H9 (cell line): ENCODE measurements at regions not wholly inside any gene's neighbourhood (a gene's known extent, or its start where the extent isn't known, plus 50 kb on each side); places are given as distances from the start of the nearest gene placed in this dataset.

Source experiments
- DNase-seq: peaks from one replicate; pipeline ENCODE4 v3.0.0-alpha.2; 2017
- H2AFZ ChIP-seq: one replicate; pipeline ENCODE4 v1.6.1; 2013; ENCODE audit warnings: mild to moderate bottlenecking, low read length, control low read depth, moderate library complexity
- H2AK5ac ChIP-seq: 2 replicates; pipeline ENCODE4 v1.6.1; 2013; ENCODE audit warnings: low read length, control low read depth, mixed read lengths; ENCODE audit not compliant: insufficient read length
- H2BK120ac ChIP-seq: one replicate; pipeline ENCODE4 v1.6.1; 2013; ENCODE audit warnings: low read depth, mild to moderate bottlenecking, low read length, control low read depth, inconsistent platforms; ENCODE audit not compliant: poor library complexity, severe bottlenecking
- H2BK12ac ChIP-seq: 2 replicates; pipeline ENCODE4 v1.6.1; 2013; ENCODE audit warnings: low read length, control low read depth, mixed read lengths, low read depth; ENCODE audit not compliant: insufficient read length
- H2BK15ac ChIP-seq: 2 replicates; pipeline ENCODE4 v1.6.1; 2013; ENCODE audit warnings: low read depth, low read length, control low read depth
- H2BK20ac ChIP-seq: one replicate; pipeline ENCODE4 v1.6.1; 2013; ENCODE audit warnings: low read depth, mild to moderate bottlenecking, low read length, control low read depth, inconsistent platforms; ENCODE audit not compliant: poor library complexity, severe bottlenecking
- H2BK5ac ChIP-seq: 2 replicates; pipeline ENCODE4 v1.6.1; 2013; ENCODE audit warnings: low read length, control low read depth, mixed read lengths; ENCODE audit not compliant: insufficient read length
- H3K14ac ChIP-seq: 2 replicates; pipeline ENCODE4 v1.6.1; 2013; ENCODE audit warnings: low read length, control low read depth; ENCODE audit not compliant: insufficient read depth
- H3K18ac ChIP-seq: 2 replicates; pipeline ENCODE4 v1.6.1; 2013; ENCODE audit warnings: low read depth, mild to moderate bottlenecking, mixed read lengths, low read length, control low read depth; ENCODE audit not compliant: insufficient read length
- H3K23ac ChIP-seq: 2 replicates; pipeline ENCODE4 v1.6.1; 2013; ENCODE audit warnings: low read length, control low read depth, mixed read lengths, low read depth; ENCODE audit not compliant: insufficient read length
- H3K23me2 ChIP-seq: 2 replicates; pipeline ENCODE4 v1.6.1; 2013; ENCODE audit warnings: low read depth, mild to moderate bottlenecking, mixed read lengths, low read length, control low read depth; ENCODE audit not compliant: insufficient read length, poor library complexity, severe bottlenecking
- H3K27ac ChIP-seq: 2 replicates; pipeline ENCODE4 v1.5.1; 2013; ENCODE audit warnings: low read length, control low read depth, mixed read lengths, low read depth; ENCODE audit not compliant: insufficient read length
- H3K27me3 ChIP-seq: 2 replicates; pipeline ENCODE4 v1.6.1; 2013; ENCODE audit warnings: low read length, control low read depth, inconsistent platforms; ENCODE audit not compliant: insufficient read depth
- H3K4ac ChIP-seq: 2 replicates; pipeline ENCODE4 v1.6.1; 2013; ENCODE audit warnings: low read depth, mild to moderate bottlenecking, control low read depth, inconsistent platforms, low read length, moderate library complexity
- H3K4me1 ChIP-seq: 2 replicates; pipeline ENCODE4 v1.6.1; 2013; ENCODE audit warnings: low read length, control low read depth, inconsistent platforms; ENCODE audit not compliant: insufficient read depth
- H3K4me2 ChIP-seq: 2 replicates; pipeline ENCODE4 v1.6.1; 2013; ENCODE audit warnings: low read length, control low read depth, mixed read lengths; ENCODE audit not compliant: insufficient read length, insufficient read depth
- H3K56ac ChIP-seq: 2 replicates; pipeline ENCODE4 v1.6.1; 2013; ENCODE audit warnings: low read depth, mild to moderate bottlenecking, mixed read lengths, low read length, control low read depth; ENCODE audit not compliant: insufficient read length
- H3K79me1 ChIP-seq: 2 replicates; pipeline ENCODE4 v1.6.1; 2013; ENCODE audit warnings: low read depth, mild to moderate bottlenecking, moderate library complexity, low read length, control low read depth, inconsistent platforms; ENCODE audit not compliant: insufficient read depth, poor library complexity, severe bottlenecking
- H3K79me2 ChIP-seq: 2 replicates; pipeline ENCODE4 v1.6.1; 2013; ENCODE audit warnings: low read length, control low read depth, inconsistent platforms; ENCODE audit not compliant: insufficient read depth
- H3K9ac ChIP-seq: 2 replicates; pipeline ENCODE4 v1.6.1; 2013; ENCODE audit warnings: low read length, control low read depth, mixed read lengths; ENCODE audit not compliant: insufficient read length; ENCODE audit errors: extremely low read depth
- H3K9me3 ChIP-seq: one replicate; pipeline ENCODE4 v1.6.1; 2013; ENCODE audit warnings: low read depth, low read length, inconsistent platforms; ENCODE audit not compliant: control insufficient read depth
- H3T11ph ChIP-seq: one replicate; pipeline ENCODE4 v1.6.1; 2013; ENCODE audit warnings: mild to moderate bottlenecking, low read length, control low read depth, inconsistent platforms
- H4K20me1 ChIP-seq: one replicate; pipeline ENCODE4 v1.6.1; 2013; ENCODE audit not compliant: control insufficient read depth, insufficient read length, insufficient read depth
- H4K5ac ChIP-seq: 2 replicates; pipeline ENCODE4 v1.6.1; 2013; ENCODE audit warnings: low read depth, mild to moderate bottlenecking, mixed read lengths, low read length, control low read depth; ENCODE audit not compliant: insufficient read length
- H4K8ac ChIP-seq: replicated peaks from 2 replicates; pipeline ENCODE4 v1.6.1; 2013; ENCODE audit warnings: low read length, control low read depth, mixed read lengths, low read depth; ENCODE audit not compliant: insufficient read length
- H4K91ac ChIP-seq: 2 replicates; pipeline ENCODE4 v1.6.1; 2013; ENCODE audit warnings: low read depth, mild to moderate bottlenecking, moderate library complexity, mixed read lengths, low read length, control low read depth; ENCODE audit not compliant: insufficient read length
- H3K27ac Mint-ChIP-seq, 3 experiments: 2 replicates in 2 of 3; 3 replicates in 1 of 3; pipeline ENCODE4 v1.8.0; 2020 to 2021; ENCODE audit warnings: mixed read lengths in 3 of 3, mild to moderate bottlenecking in 1 of 3, moderate library complexity in 1 of 3
- H3K27me3 Mint-ChIP-seq: 2 replicates; pipeline ENCODE4 v1.8.0; 2021; ENCODE audit warnings: low read depth, mild to moderate bottlenecking, moderate library complexity, mixed read lengths
- H3K36me3 Mint-ChIP-seq, 3 experiments: 2 replicates in 2 of 3; 3 replicates in 1 of 3; pipeline ENCODE4 v1.8.0; 2020 to 2021; ENCODE audit warnings: low read depth in 3 of 3, mixed read lengths in 3 of 3; ENCODE audit not compliant: insufficient read depth in 1 of 3
- H3K4me1 Mint-ChIP-seq, 2 experiments: 2 replicates each; pipeline ENCODE4 v1.8.0; 2020; ENCODE audit warnings: mixed read lengths in 2 of 2
- H3K4me3 Mint-ChIP-seq, 2 experiments: 2 replicates in 1 of 2; 3 replicates in 1 of 2; pipeline ENCODE4 v1.8.0; 2020 to 2021; ENCODE audit warnings: mild to moderate bottlenecking in 2 of 2, mixed read lengths in 2 of 2, moderate library complexity in 1 of 2
- H3K9me3 Mint-ChIP-seq, 2 experiments: 2 replicates in 1 of 2; 3 replicates in 1 of 2; pipeline ENCODE4 v1.8.0; 2020; ENCODE audit warnings: mild to moderate bottlenecking in 2 of 2, mixed read lengths in 2 of 2, moderate library complexity in 1 of 2
- CTCF ChIP-seq: fragments of 200-600 bp; sonication (generic); conservative IDR thresholded peaks from 3 replicates; pipeline ENCODE4 v1.8.0; 2021; ENCODE audit warnings: antibody characterized with exemption, mild to moderate bottlenecking
- WGBS: extraction: QIAGEN DNeasy Blood & Tissue Kit; methylation state at CpG from one replicate; pipeline ENCODE4 v1.1.7; 2013; ENCODE audit warnings: missing lambda C conversion rate, low lambda C conversion rate, mixed read lengths; ENCODE audit not compliant: insufficient read length; ENCODE audit errors: extremely low coverage; 5-methylcytosine and 5-hydroxymethylcytosine counted together

- H3K4me1 Mint-ChIP-seq: no peaks in the 10 kb centered on the region
- Histone ChIP-seq H3K27me3 (no peaks in the 10 kb centered on the region), H4K8ac (no peak overlapping the region), H3K4ac (no peak overlapping the region), H3K79me1 (no peaks in the 10 kb centered on the region), H3K4me2 (no peak overlapping the region), H3K18ac (no peak overlapping the region), H3K27ac (no peak overlapping the region), H3K9ac (no peak overlapping the region), H3K9me3 (no peaks in the 10 kb centered on the region), H2AK5ac (no peak overlapping the region), H3K56ac (no peak overlapping the region), H3K23me2 (no peaks in the 10 kb centered on the region), H3T11ph (no peak overlapping the region), H3K14ac (no peak overlapping the region), H4K91ac (no peak overlapping the region), H3K4me1 (no peaks in the 10 kb centered on the region), H3K23ac (no peak overlapping the region), H2BK15ac (no peak overlapping the region), H4K20me1 (no peaks in the 10 kb centered on the region), H4K5ac (no peak overlapping the region), H2BK12ac (no peak overlapping the region), H2BK120ac (no peak overlapping the region), H3K79me2 (no peaks in the 10 kb centered on the region), H2BK20ac (no peak overlapping the region), H2BK5ac (no peak overlapping the region), H2AFZ (no peak overlapping the region)
- H3K4me3 Mint-ChIP-seq: no peak overlapping the region
- TF ChIP-seq CTCF: no peak
- no CpG with 5 or more reads among the region's 5 CpGs for WGBS
- H3K27me3 Mint-ChIP-seq: peaks cover 3% of the 10 kb centered on the region
- no peaks in the 10 kb centered on the region; a peak in 2 of 5 replicates for H3K9me3 Mint-ChIP-seq
- no peak overlapping the region for H3K27ac Mint-ChIP-seq
- H3K36me3 Mint-ChIP-seq: no peaks in the 10 kb centered on the region; a peak in 2 of 7 replicates
- DNase-seq: no peak
These were observed 89.9 kb upstream of the C16orf82 start for GRCh38 chr16:26976873-26977272.
